NCI-H146 treated with DMSO at 0.1 percent for 48 hours (cell line): ENCODE measurements at regions not wholly inside any gene's neighbourhood (a gene's known extent, or its start where the extent isn't known, plus 50 kb on each side); places are given as distances from the start of the nearest gene placed in this dataset.
"Not testable (repeated sequence)": the region's sequence is repeated elsewhere in the genome, so short reads cannot be mapped to it uniquely, and the experiment has no call there.

Experiments used
- DNase-seq: peaks from one replicate; lab custom pipeline; 2025; ENCODE audit not compliant: unreplicated experiment; lab: John Stamatoyannopoulos, UW

DNA sequence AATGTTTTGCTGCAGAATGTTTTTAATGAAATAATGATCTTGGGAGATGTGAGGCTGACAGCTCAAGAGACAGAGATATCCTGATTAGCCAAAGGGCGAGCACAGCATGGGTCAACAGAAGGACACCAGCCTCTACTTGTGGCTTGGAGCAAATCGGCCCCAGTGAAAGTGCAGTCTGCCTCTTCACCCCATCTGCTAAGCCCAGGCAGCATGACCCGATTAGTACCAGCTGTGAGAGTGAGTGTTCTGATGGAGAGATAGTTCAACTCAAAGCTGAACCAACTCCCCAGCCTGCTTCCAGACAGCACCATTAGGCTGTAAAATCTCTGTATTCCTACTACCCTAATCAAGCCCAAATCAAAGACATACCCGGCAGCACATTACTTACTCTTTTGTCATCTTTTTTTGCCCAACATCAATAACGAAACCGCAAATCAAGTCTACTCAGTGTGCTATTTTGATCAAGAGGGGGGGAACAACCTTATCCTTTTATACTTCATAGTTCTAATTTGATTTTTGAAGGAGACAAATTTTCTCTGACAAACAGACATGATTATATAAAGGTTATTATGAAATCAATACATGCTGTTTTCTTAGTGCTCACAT is 514.1 kb upstream of the NRSN1 start:
- peak; percentile 30 for DNase-seq

DNA sequence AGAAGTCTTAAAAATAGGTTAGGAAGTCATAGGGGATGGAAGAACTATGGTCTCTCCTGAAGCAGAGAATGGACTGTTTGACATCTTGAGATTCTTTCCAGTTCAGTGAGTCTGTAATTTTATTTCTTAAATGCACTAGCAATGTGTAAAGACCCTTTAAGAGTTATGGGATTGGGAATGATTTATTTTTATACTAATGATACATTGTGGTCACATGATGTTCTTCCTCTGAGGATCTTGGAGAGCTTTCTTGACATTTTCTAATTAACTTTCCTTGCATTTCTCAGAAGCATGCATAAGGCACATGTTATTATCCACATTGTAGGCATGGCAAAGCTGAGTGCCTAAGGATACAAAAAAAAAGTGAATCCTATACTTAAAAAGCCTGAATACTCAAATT is 507.6 kb upstream of the NRSN1 start:
- DNase-seq = no peak

DNA sequence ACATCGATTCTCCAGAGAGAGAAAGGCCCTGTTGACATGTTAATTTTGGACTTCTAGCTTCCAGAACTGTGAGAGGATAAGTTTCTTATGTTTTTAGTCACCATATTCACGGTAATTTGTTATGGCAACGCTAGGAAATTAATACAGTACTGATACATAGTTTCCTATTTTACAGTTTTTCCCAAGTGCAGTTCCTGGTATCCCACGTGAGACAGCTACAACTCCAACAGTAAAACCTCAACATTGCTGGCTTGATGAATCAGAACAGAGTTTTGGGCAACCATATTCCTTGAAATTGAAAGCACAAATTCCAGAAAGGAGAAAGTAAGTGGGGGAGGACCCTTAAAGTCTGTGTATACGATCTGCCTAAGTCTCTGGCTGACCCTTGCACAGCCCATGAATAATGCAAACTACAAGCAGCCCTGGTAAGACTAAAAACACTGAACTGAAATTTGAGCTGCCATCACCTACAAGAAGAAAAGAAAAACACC is 505.1 kb upstream of the NRSN1 start:
- DNase-seq = no peak

DNA sequence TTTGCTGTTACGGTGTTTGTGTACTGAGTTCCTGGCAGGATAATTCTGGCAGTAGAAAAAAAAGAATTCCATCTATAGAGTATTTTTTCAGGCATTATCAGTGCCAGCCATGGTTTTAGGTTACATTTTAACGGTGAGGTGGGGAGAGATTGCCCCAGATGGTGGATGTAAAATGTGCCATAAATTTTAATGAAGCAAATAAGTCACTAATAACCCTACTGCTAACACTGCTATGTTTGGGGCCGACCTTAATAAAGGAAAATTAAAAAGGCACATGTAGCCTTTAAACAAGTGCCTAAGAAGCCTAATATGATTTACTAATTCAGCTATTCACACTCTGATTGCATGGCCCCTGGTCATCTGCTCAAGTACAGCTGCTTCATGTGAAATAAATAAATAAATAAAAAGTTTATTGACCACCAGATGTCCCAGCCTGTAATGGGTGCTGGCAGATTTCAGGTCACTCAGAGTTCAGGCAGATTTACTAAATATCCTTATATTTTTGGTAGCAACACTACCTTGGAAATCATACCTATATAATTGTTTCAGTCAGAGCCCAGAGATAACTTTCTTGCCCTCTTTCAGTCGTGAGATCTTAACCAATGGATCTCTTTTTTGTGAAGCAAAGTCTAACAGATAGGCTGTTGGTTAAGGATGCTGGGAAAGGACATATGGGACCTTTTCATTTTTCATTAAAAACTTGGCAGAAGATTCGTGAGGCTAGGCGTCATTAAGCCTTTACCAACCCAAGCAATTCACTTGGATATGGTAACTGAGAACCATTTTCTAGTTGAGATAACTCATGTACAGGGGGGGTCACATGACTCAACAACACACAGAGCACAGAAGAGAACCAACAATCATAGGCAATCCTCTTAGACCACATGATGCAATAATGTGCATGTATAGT is 495.0 kb upstream of the NRSN1 start:
- DNase-seq = peak; percentile 45

DNA sequence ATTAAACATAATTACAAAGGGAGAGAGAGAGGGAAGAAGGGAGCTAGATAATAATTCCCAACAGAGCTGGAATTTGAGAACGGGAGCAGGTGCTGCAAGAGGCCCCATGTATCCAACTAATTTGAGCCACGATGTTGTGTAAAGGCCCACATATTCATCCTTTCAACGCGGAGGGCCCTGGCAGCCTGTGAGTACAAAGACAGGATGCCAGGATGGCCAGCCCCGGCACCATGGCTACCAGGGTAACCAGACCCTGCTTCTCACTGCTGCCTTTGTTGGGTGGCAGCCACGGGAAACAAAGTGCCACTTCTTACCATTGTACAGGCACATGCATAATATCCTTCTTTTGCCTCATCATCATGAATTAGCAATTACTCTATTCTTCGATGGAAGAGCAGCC is 492.0 kb upstream of the NRSN1 start:
- peak; percentile 99 for DNase-seq

DNA sequence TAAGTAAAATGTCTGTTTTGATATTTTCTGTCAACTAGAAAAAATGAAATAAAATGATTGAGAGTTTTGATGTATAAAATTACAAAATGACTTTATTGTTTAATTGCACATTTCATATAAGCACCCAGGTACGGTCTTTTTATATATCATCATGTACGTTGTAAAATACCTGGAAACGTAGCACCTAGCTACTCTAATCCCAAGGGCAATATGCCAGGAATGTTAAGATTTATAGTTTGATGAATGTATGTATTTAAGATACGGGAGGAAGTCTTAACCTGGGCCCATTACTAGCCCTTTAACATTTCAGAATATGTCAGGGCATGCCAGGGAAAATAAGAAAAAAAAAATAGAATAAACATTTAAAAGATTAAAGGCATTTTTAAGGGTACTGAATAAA is 490.9 kb upstream of the NRSN1 start:
- DNase-seq = no peak

DNA sequence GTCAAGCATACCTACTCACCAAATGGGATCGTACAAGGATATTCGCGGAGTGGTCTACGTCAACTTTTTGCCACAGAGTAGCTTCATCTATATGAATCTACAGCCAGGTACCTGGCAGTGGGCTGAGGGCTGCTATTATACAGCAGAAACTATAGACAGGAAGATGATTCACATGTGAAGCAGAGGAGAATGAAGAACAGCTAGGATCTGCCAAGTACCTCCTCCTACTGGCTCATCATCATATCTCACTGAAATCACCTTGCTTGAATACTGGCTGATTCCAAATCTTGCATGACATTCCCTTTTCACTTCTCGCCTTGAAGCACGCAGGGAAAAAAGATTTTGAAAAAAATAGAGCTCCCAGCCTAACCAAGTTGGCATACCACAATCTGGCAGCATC is 488.7 kb upstream of the NRSN1 start:
- DNase-seq = no peak

DNA sequence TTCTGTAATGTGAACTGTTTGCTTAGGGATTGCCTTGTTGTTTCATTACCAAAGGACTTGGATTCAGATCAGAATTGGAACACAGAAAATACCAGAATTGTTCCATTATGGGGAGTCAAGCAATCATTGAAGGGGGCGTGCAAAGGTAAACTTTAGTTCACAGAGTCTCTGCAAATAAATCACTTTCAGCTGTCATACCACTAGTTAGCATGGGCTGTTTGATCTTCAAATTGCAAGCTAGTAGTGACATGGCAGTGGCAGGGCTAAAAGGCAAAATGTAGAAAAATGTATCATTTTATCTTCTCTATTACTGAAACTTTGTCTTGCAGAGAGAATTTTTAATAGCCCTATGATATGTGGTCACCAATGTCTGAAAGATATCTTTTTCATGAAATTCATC is 483.2 kb upstream of the NRSN1 start:
- no peak for DNase-seq

DNA sequence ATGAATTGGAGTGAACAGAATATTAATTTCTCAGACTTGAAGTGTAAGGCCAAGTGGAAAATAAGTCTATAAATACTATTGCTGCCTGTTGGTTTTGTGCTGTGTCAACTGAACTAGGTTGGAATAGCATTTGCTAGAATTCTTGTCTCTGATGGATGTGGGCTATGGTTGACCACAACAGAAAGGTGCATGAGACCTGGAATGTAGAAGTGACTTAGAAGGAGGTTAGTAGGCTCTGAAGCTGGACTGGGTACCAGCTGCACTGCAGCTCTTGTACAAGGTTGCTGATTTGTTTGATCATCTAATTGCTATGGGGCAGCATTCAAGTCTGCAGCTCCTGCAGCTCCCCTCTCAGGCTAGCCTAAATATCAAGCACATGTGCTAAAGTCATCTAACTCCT is 479.0 kb upstream of the NRSN1 start:
- DNase-seq = peak; percentile 80

DNA sequence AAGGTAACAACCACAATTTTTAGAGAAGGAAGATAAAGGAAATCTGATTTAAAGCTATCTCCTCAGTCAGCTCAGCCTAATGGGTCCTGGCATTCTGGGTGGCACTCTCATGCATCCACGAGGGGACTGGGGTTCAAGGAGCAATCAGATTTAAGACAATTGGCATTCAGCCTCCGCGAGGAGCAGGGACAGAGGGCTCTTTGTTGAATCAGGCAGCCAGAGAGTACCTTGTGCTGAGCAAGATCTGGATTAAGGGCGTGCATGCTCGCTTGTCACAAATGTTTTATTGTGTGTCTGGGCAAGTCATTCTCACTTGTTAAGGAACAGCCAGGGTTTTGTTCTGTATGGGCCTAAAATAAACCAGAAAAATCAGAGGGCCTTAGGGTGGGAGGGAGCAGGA is 475.3 kb upstream of the NRSN1 start:
- DNase-seq = no peak

DNA sequence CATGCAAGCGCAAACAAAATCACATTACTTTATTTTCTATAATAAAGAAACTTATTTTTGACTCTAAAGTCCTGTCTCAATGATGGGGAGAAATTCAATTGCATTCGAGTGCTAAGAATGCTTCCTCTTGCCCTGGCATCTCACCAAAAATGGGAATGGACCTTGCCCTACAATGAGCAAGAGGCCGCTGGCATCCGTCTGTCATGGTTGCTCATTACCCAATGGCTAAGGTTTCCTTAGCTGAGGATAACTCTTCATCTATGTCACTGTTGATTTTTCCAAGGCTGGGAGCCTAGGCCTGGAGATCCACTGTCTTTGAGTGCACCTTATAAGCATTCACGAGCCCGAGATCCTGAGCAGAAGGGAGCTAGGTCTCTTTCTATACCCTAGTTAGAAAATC is 471.3 kb upstream of the NRSN1 start:
- no peak for DNase-seq

DNA sequence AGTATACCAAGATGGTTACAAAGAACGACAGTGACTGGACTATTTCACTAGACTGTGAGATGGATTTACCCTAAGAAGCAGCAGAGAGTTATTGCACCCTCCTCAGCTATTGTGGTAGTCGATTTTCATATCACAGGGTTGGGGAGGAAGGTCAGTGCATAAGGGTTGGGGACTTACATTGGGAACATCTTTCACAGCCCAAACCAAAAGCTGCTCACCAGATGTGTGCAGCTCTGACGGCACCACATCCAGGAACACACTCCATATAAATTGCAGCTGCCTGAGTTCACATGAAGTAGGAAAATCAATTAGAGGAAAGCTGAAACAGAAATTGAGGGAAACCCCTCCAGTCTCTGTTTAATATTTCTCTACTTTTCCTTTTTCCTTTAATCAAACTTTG is 470.5 kb upstream of the NRSN1 start:
- no peak for DNase-seq

DNA sequence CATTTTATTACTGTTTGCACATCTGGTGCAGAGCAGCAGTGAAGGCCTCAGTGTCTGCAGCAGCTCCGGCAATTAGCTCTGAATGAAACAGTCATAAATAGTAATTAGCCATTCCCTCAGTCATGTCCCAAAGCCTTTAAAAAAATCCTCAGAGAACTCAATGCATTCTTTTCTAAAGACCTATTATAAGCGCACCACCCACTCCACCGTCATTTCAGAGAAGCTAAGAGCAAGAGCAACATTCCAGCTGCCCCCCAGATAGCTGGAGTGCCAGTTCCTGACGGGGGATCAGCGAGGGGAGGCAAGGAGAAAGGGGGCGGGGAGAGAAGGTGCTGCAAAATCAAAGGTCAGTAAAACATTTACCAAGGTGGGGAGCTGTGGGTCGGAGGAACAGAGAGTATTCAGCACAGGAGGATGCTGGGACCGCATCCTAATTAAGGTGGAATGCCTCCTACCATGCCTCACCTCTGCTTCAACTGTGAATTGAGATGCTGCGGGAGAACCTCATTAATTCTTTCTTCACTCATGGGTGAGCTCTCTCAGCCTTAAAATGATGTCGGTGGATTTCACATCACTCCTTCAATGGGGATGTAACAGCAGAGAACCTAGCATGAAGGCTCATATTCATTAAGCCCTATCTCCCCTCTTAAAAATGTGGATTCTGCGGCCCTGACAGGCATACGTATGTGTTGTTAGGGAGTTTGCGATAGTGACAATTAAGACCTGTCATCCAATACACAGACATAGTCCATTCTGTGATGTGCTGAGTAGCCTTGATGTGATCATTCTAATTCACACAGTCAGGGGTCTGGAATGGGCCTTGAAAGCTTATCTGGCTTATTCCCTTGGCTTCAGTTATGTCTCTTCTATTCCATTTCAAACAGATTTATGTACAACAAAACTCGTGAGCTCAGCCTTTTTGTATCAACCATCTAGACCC is 469.5 kb upstream of the NRSN1 start:
- peak; percentile 96 for DNase-seq

DNA sequence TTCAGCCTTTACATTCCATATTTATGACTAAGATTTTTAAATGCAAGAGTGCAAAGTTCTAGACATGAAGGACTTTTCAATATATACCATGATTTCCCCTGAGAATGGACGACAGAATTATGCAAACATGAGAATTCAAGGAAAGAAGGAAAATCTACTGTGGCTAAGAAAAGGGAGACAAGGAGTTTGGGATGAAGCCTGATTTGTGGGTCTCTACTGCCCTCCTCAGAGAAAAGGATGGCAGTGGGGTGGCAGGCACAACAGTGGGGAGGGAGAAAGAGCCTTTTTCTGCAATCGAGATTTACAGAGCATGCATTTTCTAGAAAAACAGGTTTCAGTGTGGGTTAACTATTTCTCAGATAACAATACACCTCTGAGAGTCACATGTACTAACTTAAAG is 466.9 kb upstream of the NRSN1 start:
- peak; percentile 78 for DNase-seq

DNA sequence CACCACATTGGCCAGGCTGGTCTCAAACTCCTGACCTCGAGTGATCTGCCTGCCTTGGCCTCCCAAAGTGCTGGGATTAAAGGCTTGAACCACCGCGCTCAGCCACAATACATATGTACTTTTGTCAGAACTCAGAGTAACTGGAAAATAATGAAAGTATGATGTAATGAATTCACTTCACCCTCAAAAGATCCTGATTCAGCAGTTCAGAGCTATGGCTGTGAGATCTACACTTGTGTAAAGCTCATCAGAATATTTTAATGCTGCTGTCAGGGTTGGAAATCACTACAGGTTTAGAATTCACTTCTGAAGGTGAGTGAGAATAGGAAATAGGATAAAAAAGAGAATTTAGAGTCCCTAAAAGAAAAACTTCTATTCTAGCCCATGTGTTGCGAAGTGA is 464.5 kb upstream of the NRSN1 start:
- no peak for DNase-seq

DNA sequence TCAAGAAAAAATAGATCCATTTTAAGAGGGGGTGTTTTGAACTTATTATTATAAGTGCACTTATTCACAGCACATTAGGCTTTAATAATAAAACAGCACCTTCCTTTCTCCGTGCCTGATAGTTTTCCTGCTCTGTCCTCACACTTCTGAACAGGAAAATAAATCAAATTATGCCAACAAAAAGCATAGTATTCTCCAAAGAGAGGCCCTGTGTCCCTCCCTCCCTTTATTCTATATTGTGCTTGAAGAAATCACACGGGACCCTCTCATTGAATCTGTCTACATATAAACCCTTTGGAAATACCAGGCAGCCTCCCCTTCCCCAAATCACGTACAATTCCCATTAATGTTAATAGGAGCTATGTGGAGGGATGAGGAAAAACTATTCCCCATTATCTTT is 462.9 kb upstream of the NRSN1 start:
- DNase-seq = no peak

DNA sequence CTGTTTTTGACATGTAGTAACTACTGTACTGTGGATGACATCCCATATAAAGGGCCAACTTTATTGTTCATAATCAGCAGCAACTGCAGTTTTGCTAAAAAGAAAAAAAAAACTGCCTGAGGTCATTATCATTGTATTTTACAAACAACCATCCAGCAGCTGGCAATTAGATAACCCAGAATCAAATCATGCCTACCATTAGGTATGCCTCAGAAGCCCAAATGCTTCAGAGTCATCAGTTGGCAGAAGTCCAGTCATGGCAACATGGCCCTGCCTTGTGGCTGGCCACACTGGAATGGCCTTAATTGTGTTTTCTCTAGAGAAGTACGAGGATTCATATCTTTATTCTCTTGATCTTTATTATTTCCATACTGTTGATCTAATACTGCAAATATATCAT is 462.4 kb upstream of the NRSN1 start:
- DNase-seq = peak; percentile 11

DNA sequence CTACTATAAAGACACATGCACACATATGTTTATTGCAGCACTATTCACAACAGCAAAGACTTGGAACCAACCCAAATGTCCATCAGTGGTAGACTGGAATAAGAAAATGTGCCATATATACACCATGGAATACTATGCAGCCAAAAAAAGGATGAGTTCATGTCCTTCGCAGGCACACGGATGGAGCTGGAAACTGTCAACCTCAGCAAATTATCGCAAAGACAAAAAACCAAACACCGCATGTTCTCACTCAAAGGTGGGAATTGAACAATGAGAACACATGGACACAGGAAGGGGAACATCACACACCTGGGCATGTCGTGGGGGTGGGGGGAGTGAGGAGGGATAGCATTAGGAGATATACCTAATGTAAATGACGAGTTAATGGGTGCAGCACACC is 460.1 kb upstream of the NRSN1 start:
- DNase-seq = not testable (repeated sequence)

DNA sequence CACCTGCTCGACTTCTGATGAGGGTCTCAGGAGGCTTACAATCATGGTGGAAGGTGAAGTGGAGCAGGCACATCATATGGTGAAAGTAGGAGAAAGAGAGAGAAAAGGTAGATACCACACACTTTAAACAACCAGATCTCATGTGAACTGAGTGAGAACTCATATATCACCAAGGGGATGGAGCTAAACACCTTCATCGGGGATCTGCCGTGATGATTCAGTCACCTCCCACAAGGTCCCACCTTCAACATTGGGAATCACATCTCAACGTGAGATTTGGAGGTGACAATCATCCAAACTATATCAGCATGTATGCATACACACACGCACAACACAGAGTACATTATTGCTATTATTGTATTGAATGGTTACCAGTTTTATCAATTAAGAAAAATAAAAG is 453.3 kb upstream of the NRSN1 start:
- no peak for DNase-seq

DNA sequence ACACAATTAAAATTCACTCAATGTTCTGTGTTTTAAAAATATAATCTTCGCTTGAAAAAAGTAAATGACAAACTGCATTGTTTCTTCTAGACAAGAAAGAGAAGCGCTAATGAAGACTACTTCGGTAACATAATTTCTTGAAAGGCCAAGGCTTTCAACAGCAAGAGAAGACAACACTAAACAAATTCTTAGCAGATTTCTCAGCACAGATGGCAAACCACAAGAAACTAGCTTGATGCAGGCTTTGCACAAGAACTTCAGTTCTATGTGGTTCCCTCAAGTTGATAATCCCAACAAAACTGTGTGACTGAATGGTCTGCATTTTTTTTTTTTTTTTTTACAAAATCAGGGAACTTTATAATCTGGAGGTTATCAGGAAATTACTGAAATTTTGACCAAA is 447.4 kb upstream of the NRSN1 start:
- DNase-seq = no peak

DNA sequence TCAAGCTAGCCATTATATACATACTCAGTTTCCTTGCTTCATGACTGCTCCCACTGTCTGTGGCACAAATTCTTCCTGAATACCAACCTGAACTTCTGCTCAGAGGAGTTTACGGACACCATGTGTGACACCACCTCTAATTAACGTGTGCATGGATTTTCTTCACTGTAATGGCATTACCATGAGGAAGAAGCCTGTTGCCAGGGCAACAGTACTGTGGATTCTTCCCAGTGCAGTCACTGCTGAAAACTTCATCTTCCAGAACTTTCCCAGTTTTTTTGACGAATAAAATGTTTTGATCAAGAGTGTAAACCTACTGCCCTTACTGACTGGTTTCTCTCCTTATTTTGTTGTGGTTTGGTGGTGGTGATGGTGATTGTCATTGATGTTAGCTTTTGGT is 444.3 kb upstream of the NRSN1 start:
- no peak for DNase-seq
